DMS 273 (cell line): ENCODE measurements at regions not wholly inside any gene's neighbourhood (a gene's known extent, or its start where the extent isn't known, plus 50 kb on each side); places are given as distances from the start of the nearest gene placed in this dataset.

ENCODE experiments used
- DNase-seq: peaks from one replicate; lab custom pipeline; 2025; ENCODE audit not compliant: unreplicated experiment; lab: John Stamatoyannopoulos, UW

DNA sequence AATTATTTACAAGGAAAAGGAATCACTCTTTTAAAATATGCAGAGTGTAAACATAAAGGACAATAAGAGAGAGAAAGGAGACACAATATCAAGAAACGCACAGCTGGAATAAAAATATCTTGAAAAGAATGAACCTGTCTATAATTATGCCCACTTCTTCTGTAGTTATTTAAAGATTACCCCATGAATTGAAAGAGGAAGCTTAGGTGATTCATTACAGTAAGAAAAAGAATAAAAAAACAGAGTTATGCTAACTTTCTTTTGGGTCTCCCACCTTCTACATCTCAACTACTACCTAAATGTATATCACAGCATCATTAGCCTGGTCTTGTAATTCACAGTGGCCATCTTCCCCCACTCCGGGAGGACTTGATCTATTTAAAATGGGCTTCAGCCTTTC, 182.1 kb downstream of the MRPL39 start:
- no peak for DNase-seq

- no peak for DNase-seq
These were observed 182.6 kb downstream of the MRPL39 start for GRCh38 chr21:25424634-25425033.

- DNase-seq: no peak
These were observed 183.2 kb downstream of the MRPL39 start for GRCh38 chr21:25424048-25424447.

DNA sequence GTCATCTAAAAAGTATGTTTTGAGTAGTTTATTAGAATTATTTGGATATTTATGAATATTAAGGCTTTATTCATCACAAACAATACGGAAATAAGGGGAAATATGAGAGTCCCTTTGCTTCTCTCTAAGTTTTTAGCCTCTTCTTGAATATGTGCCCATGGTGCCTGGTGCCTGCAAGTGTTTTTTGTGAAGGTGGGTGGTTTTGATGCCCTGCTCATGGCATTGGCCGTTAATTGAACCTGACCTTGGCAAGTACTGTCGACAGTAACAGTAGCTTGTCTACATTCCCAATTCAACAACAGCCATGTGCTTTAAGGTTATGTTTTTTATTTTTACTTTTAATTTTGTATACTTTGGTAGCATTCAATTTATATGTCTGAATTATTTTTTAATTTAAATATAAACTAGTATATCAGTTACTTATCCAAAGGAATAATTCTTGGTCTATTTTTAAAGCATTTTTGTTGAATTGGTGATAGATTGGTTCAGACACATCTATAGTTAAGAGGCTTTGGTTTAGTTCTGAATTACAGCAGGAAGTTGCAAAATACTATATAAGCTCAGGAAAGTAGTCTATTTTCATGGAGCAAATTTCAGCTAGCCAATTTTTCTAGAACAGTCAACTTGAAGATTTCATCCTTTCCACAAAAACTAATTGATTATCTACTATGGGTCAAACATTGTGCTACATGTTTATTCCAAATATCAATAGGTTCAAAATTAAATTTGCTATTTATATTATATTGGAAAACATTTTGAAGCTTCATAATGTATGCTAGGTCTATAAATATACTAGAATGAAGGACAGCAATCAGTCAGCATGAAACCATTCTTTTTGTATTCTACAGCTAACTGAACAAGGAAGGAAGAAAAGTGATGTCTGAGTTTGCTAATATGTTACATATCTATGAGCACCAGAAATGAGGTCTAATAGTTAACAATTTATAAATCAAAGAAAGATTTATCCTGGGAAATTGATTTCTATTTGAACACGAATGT, 184.4 kb downstream of the MRPL39 start:
- DNase-seq: no peak

DNA sequence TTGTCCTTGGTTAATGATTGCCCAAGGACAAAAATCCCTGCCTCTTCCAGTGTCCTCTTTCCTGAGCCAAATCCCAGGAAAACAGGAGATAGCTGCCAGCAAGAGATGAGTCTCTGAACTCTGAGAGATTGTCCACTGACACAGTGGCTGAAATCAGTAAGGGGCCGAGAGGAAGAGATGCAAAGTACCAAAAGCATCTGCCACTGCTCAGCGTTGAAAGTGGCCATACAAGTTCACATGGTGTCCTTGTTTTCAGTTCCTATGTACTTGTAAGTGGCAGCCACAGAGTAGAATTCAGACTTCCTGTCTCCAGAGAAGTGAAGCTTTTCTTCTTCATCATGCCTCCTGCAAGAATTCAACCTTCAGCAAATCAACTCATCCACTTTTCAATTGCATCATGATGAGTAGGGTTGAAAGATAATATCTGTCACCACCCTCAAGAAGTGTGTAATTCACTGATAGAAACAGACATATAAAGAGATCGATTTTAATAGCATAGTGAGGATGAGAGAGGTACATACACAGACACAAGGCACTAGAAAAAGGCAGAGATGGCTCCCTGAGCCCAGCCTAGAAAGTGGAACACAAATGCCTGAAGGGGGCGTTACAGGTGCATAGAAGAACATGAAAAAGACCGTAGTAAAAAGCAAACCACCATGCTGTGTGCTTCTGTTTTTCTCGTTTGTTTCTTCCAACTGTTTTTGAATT, 185.8 kb downstream of the MRPL39 start:
- peak; percentile 60 for DNase-seq

GRCh38 chr21:25420831-25421230, 186.4 kb downstream of the MRPL39 start:
- no peak for DNase-seq

GRCh38 chr21:25416669-25417068, 190.6 kb downstream of the MRPL39 start:
- DNase-seq: no peak

DNA sequence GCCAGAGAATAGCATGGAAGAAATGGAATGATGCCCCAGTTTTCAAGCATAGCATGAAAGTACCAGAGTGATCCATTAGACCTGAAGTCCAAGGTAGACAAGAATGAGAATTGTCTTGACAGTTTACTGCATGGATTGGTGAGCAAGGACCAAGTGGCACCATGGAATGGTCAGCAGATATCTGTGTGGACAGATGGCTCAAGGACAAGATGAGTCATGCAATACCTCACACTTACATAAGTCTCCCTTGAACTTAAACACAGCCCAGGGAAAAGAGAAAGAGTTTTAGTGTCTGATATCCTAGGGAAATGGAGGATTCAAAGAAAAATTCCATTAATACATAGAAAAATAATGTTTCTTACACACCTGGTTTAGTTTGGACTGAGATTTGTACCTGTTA, 195.2 kb downstream of the MRPL39 start:
- DNase-seq: no peak

- peak; percentile 50 for DNase-seq
These were observed 197.3 kb downstream of the MRPL39 start for GRCh38 chr21:25409978-25410377.

GRCh38 chr21:25408666-25409065, 198.6 kb downstream of the MRPL39 start:
- DNase-seq: no peak

DNA sequence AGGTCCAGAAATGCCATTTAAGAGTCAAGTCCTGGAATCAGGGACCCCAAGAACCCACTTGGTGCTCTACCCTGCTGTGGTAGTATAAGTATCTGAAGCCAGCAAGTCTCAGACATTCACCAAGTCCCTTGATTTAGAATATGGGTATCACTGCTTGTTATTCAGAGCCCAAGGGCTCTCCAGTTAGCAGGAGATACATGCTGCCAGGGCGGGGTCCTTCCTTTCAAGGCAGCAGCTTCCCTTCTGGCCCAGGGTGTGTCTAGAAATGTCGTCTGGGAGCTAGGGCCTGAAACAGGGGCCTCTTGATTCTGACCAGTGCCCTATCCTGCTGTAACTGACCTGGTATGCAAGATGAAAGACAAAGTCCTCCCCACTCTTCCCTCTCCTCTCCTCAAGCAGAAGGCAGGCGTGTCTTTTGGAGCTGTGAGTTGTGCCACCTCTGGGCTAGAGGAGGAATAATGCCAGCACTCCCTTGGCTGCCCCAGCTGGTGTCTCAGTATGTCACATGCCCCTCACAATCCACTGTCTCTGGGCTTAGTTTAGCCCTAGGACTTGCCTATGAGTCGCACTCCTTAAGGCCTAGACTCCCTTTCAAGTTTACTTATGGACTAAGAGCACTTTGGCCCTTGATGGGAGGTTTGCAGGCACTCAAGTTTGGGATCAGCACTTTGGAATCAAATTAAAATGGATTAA, 200.2 kb downstream of the MRPL39 start:
- peak; percentile 6 for DNase-seq

GRCh38 chr21:25405984-25406383, 201.3 kb downstream of the MRPL39 start:
- DNase-seq: no peak

DNA sequence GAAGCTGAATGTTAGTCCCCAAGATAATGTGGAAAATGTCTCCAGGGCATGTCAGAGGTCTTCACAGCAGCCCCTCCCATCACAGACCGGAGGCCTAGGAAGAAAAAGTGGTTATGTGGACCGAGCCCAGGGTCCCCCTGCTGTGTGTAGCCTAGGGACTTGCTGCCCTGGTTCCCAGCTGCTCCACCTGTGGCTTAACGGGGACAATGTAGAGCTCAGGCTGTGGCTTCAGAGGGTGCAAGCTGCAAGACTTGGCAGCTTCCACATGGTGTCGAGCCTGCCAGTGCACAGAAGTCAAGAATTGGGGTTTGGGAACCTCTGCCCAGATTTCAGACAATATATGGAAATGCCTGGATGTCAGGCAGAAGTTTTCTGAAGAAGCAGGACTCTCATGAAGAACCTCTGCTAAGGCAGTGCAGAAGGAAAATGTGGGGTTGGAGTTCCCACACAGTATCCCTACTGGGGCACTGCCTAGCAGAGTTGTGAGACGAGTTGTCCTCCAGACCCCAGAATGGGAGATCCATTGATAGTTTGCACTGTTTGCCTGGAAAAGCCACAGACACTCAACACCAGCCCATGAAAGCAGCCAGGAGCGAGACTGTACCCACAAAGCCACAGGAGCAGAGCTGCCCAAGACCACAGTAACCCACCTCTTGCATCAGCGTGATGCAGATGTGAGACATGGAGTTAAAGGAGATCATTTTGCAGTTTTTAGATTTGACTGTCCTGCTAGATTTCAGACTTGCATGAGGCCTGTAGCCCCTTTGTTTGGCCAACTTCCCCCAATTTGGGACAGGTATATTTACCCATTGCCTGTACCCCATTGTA, 204.9 kb downstream of the MRPL39 start:
- no peak for DNase-seq

- no peak for DNase-seq
These were observed 206.9 kb downstream of the MRPL39 start for GRCh38 chr21:25400427-25400826.

GRCh38 chr21:25398630-25399029, 208.7 kb downstream of the MRPL39 start:
- no peak for DNase-seq

GRCh38 chr21:25396135-25396711, 211.1 kb downstream of the MRPL39 start:
- DNase-seq: no peak

- DNase-seq: no peak
These were observed 215.5 kb downstream of the MRPL39 start for GRCh38 chr21:25391777-25392176.

- no peak for DNase-seq
These were observed 216.6 kb downstream of the MRPL39 start for GRCh38 chr21:25390701-25391100.

- DNase-seq: no peak
These were observed 219.6 kb downstream of the MRPL39 start for GRCh38 chr21:25387665-25388064.

DNA sequence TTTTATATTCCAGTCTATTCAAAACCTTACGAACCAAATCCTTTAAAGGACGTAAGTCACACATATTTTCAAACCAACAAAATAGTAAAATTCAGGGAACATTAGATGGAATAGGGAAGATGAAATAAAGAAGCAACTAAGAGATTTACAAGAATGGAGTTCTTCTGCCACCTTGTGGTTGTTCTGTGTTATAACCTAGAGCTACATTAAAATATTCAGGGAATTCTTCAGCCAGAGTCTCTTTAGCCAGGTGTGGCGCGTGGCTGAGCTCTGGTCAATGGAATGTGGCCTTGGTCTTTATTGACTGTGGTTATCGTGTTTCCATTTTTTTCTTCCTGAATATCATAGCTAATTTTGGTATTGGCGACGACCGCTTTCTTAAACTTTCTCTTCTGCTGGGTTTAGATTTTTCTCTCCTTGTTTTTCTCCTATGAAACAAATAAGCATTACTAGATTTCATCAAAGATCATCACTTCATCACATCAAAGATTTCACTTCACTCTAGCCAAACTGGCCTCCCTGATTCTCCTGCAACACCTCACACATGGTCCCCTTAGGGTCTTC, 221.3 kb downstream of the MRPL39 start:
- peak; percentile 64 for DNase-seq
